Endodermal cell (in vitro differentiated cells): ENCODE measurements at regions not wholly inside any gene's neighbourhood (a gene's known extent, or its start where the extent isn't known, plus 50 kb on each side); places are given as distances from the start of the nearest gene placed in this dataset.
A peak's percentile ranks its signal among the peaks of the same experiment; 100 is the strongest.

Experiments used
- DNase-seq: peaks from one replicate; pipeline ENCODE4 v3.0.0-alpha.2; 2017
- H3K27ac ChIP-seq: 2 replicates; pipeline ENCODE4 v1.5.1; 2013; ENCODE audit warnings: mild to moderate bottlenecking, low read depth, low read length, moderate library complexity
- H3K27me3 ChIP-seq: 2 replicates; pipeline ENCODE4 v1.6.1; 2013; ENCODE audit warnings: mild to moderate bottlenecking, low read length, moderate library complexity; ENCODE audit not compliant: insufficient read depth, control insufficient read depth, poor library complexity, severe bottlenecking
- H3K36me3 ChIP-seq: 2 replicates; pipeline ENCODE4 v1.7.0; 2013; ENCODE audit warnings: mild to moderate bottlenecking, low read length, moderate library complexity; ENCODE audit not compliant: control insufficient read depth, insufficient read depth
- H3K4me1 ChIP-seq: one replicate; pipeline ENCODE4 v1.7.0; 2013; ENCODE audit warnings: low read length; ENCODE audit not compliant: control insufficient read depth, insufficient read depth
- H3K4me3 ChIP-seq: 2 replicates; pipeline ENCODE4 v1.5.1; 2013; ENCODE audit warnings: mild to moderate bottlenecking, low read length, moderate library complexity
- H3K9ac ChIP-seq: 2 replicates; pipeline ENCODE4 v1.6.1; 2013; ENCODE audit warnings: mild to moderate bottlenecking, low read length, moderate library complexity; ENCODE audit not compliant: poor library complexity, severe bottlenecking; ENCODE audit errors: extremely low read depth
- H3K9me3 ChIP-seq: 2 replicates; pipeline ENCODE4 v1.6.1; 2013; ENCODE audit warnings: mild to moderate bottlenecking, low read length, moderate library complexity; ENCODE audit not compliant: control insufficient read depth
- H3K27ac Mint-ChIP-seq: 2 replicates; pipeline ENCODE4 v1.8.0; 2020; ENCODE audit warnings: mixed read lengths
- H3K27me3 Mint-ChIP-seq: 2 replicates; pipeline ENCODE4 v1.8.0; 2021; ENCODE audit warnings: mild to moderate bottlenecking, mixed read lengths; ENCODE audit not compliant: insufficient read depth
- H3K36me3 Mint-ChIP-seq: 2 replicates; pipeline ENCODE4 v1.8.0; 2020; ENCODE audit warnings: low read depth, mixed read lengths
- H3K4me1 Mint-ChIP-seq: 2 replicates; pipeline ENCODE4 v1.8.0; 2020; ENCODE audit warnings: mixed read lengths
- H3K4me3 Mint-ChIP-seq: 2 replicates; pipeline ENCODE4 v1.8.0; 2020; ENCODE audit warnings: mild to moderate bottlenecking, moderate library complexity, mixed read lengths
- H3K9me3 Mint-ChIP-seq: 2 replicates; pipeline ENCODE4 v1.8.0; 2020; ENCODE audit warnings: mild to moderate bottlenecking, mixed read lengths
- CTCF ChIP-seq: fragments of 200-600 bp; sonication (generic); conservative IDR thresholded peaks from 2 replicates; pipeline ENCODE4 v1.5.0; 2021; ENCODE audit warnings: antibody characterized with exemption, mild to moderate bottlenecking
- WGBS, 2 experiments: methylation state at CpG; one replicate each; pipeline versions ENCODE4 v1.1.5 to v1.1.7; 2013; ENCODE audit warnings: missing lambda C conversion rate in 2 of 2, mixed read lengths in 1 of 2; ENCODE audit not compliant: insufficient coverage in 1 of 2, insufficient read length in 1 of 2; 5-methylcytosine and 5-hydroxymethylcytosine counted together

GRCh38 chr4:74675673-74676279 lies 118.5 kb downstream of the BTC start:
- Histone ChIP-seq H3K27ac (no peak overlapping the region), H3K4me1 (no peaks in the 10 kb centered on the region), H3K27me3 (peaks cover 8% of the 10 kb centered on the region), H3K4me3 (no peak overlapping the region), H3K9me3 (no peaks in the 10 kb centered on the region), H3K9ac (no peak overlapping the region), H3K36me3 (no peaks in the 10 kb centered on the region)
- H3K36me3 Mint-ChIP-seq, result no peaks in the 10 kb centered on the region
- H3K9me3 Mint-ChIP-seq, result no peaks in the 10 kb centered on the region
- H3K27ac Mint-ChIP-seq, result no peak overlapping the region
- H3K27me3 Mint-ChIP-seq, result peaks cover 3% of the 10 kb centered on the region
- no peak overlapping the region for H3K4me3 Mint-ChIP-seq
- WGBS, 2 experiments, result 45 to 51% methylated on average over 2 to 3 of the region's 5 CpGs
- TF ChIP-seq CTCF, result peak; percentile 87
- DNase-seq, result no peak
- no peaks in the 10 kb centered on the region for H3K4me1 Mint-ChIP-seq

DNA sequence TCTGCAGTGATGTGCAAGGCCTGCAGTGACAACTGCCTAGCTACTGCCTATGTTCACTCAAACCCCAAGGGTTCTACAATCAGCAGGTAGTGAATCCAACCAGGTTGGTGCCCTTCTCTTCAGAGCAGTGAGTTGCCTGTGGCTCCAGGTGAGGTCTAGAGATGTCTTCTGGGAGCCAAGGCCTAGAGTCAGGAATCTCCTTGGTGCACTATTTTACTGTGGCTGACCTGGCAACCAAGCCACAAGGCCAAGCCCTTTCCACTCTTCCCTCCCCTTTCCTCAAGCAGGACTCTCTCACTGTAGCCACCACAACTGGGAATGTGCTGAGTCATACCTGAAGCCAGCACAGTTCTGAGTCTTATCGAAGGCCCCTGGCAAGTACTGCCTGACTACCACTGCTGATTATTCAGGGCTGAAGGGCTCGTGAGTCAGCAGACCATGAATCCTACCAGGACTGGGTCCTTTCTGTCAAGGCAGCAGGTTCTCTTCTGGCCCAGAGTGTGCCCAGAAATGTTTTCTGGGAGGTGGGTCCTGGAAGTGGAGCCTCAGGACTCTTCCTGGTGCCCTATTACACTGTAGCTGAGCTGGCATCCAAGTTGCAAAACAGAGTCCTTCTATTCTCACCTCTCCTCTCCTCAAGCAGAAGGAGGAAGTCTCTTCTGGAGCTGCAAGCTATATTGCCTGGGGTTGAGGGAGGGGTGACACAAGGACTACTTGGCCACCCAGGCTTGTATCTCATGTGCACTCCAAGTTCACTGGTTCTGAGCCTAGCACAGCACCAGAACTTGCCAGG lies 111.6 kb downstream of the BTC start:
- no peaks in the 10 kb centered on the region for H3K27me3 ChIP-seq
- peaks cover 3% of the 10 kb centered on the region for H3K4me1 Mint-ChIP-seq
- no peak overlapping the region for H3K4me3 ChIP-seq
- peak overlapping the region; percentile 82 for H3K27ac Mint-ChIP-seq
- no peaks in the 10 kb centered on the region for H3K4me1 ChIP-seq
- no peak for TF ChIP-seq CTCF
- no peaks in the 10 kb centered on the region for H3K9me3 ChIP-seq
- no peak overlapping the region for H3K4me3 Mint-ChIP-seq
- DNase-seq, result peak; percentile 84
- H3K27ac ChIP-seq, result no peak overlapping the region
- 79% methylated on average over 2 of the region's 2 CpGs; no CpG with 5 or more reads in 1 of the 2 experiments for WGBS, 2 experiments
- H3K36me3 Mint-ChIP-seq, result no peaks in the 10 kb centered on the region
- H3K27me3 Mint-ChIP-seq, result peaks cover 3% of the 10 kb centered on the region
- H3K9me3 Mint-ChIP-seq, result no peaks in the 10 kb centered on the region
- no peak overlapping the region for H3K9ac ChIP-seq
- H3K36me3 ChIP-seq, result no peaks in the 10 kb centered on the region

- Mint-ChIP-seq H3K27ac (no peak overlapping the region), H3K4me1 (peaks cover 24% of the 10 kb centered on the region), H3K4me3 (no peak overlapping the region), H3K27me3 (peaks cover 8% of the 10 kb centered on the region), H3K9me3 (no peaks in the 10 kb centered on the region), H3K36me3 (no peaks in the 10 kb centered on the region)
- no peaks in the 10 kb centered on the region for H3K27me3 ChIP-seq
- no peak overlapping the region for H3K9ac ChIP-seq
- no peak for TF ChIP-seq CTCF
- no peak overlapping the region for H3K4me3 ChIP-seq
- H3K27ac ChIP-seq, result no peak overlapping the region
- H3K9me3 ChIP-seq, result no peaks in the 10 kb centered on the region
- 68 to 80% methylated on average over 1 to 4 of the region's 4 CpGs for WGBS, 2 experiments
- H3K36me3 ChIP-seq, result no peaks in the 10 kb centered on the region
- no peak for DNase-seq
- peaks cover 5% of the 10 kb centered on the region for H3K4me1 ChIP-seq
Measured at GRCh38 chr4:74692972-74693371, 101.4 kb downstream of the BTC start.
